HG02970 (cell line): ENCODE measurements at regions not wholly inside any gene's neighbourhood (a gene's known extent, or its start where the extent isn't known, plus 50 kb on each side); places are given as distances from the start of the nearest gene placed in this dataset.
"Not testable (repeated sequence)": the region's sequence is repeated elsewhere in the genome, so short reads cannot be mapped to it uniquely, and the experiment has no call there.

Experiments
- ATAC-seq: cut with Tn5 transposase; IDR thresholded peaks from one replicate; pipeline ENCODE4 v1.9.1; 2021; ENCODE audit warnings: mild to moderate bottlenecking, moderate library complexity, moderate number of reproducible peaks; ENCODE audit not compliant: unreplicated experiment, low FRiP score

DNA sequence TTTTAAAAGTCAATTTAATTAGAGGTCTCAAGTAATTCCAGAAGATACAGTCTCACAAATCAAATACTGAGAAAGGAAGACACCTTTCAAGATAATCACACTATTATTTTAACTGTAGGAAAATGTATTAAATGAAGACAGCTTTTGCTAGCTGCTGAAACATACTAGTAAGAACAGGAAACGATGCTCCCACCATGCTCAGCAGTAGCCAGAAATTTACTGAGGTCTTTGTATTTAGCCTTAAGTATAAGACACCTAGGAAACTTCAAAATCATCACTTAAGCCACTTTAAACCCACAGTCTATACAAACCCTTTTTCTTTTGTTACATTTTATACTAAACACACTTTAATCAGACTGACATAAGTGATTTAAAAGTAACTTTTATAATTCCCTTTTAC lies 72.7 kb upstream of the NPIPB12 start:
- ATAC-seq = not testable (repeated sequence)

DNA sequence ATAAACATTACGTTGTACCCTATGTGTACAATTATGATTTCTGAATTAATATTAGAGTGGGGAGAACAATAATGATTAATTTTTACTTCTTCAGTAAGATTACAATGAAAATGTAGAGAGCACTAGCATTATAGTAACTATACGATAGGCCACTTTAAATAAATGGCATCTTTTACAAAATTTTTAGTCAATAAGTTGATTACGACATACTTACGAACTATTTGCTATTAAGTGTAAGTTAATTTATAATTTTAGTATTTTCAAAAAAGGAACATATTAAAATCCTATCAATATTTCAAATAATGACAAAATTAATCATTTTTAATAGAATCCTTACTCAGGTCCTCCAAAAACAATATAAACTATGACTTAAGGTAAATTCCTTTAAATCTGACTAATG lies 75.6 kb upstream of the NPIPB12 start:
- ATAC-seq = not testable (repeated sequence)

DNA sequence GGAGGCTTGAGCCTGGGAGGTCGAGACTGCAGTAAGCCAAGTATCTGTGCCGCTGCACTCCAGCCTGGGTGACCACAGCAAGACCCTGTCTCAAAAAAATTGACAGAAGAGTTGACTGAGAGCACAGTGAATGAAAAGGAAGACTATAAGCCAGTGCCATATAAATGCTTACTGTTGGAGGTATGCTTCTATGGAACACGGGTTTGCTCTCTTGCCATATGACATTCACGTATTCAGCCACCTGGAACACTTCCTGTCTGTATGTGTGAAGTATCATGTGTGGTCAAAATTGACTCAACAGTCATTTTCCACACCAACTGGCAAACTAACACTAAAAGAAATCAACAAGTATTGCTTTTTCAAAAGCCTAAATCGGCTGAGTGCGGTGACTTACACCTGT lies 71.1 kb upstream of the SPN start:
- not testable (repeated sequence) for ATAC-seq

DNA sequence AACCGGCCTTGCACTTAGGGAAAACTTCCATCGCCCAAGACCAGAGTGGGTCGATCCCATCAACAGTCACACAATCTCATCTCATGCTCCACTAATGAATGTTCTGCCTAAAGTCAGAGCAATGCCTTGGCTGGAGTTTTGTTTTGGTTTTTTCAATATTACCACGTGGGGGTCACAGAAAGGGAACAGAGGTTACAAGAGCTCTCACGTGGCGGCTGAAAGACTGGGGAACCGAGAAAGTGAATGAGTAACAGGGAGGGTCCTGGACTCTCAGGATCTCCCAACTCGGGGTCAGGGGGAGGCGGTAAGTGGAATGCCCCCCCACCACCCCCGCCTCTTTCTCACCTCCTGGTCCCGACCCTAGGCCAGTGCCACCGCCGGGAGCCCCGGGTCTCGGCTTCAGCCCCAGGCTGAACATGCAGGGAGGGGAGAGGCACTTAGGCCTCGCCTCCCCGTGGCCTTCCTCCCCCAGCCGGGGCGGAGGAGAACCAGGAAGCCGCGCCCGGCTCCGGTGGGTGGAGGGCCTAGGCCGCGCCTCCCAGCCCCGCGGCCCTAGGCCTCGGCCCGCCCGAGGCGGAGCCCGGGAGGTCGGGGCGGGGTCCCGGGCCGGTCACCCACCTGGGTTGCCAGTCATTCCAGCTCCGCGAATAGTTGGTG lies 68.7 kb upstream of the SPN start:
- peak; percentile 25 for ATAC-seq

DNA sequence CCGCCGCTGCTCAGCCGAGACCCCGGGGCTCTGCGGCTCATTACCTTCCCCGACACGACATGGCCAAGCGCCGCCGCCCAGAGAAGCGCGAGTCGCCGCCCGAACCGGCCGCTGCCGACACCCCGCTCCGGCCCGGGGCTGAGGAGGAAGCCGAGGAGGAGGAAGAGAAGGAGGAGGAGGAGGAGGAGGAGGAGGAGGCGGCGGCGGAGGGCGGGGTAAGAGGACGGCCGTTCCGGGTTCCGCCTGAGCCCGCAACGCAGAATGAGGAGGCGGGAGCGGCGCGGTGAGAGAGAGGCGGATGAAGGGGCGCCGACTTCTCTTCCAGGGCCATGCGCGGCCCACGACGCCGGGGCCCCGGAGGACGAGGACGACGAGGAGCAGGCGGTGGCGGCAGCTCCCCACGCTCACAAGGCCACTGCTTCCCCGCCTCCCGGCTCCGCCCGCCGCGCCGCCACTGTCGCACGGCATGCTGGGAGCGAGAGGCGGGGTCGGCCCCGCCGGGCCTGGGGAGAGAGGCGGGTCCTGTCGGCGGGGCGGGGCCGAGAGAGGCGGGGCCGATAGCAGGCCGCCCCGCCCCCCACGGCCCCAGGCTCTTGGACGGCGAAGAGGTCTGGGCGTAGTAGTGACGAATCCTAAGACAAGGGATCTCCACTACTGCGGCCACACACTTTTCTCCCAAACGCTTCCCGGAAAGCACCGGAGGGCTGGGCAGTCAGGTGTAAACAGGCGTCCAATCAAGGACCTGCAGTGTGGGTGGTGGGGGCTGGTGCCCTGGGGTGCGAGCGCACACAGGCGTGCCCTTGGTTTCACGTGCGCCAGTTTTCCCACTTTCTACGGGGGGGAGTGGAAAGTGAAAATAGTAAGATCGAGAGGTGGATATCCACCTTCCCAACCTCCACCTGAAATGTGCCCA lies 67.9 kb upstream of the SPN start:
- peak; percentile 85 for ATAC-seq

DNA sequence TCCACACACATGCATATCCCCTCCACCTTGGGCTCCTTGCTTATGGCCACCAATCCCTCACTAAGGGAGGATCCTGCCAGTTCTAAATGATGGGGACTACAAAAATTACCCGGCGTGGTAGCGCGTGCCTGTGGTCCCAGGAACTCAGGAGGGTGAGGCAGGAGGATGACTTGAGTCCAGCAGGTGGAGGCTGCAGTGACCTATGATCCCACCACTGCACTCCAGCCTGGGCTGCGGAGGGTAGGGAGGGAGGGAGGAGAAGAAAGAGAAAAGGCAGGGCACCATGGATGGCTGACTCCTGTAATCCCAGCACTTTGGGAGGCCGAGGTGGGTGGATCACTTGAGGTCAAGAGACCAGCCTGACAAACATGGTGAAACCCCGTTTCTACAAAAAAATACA lies 66.0 kb upstream of the SPN start:
- ATAC-seq = not testable (repeated sequence)

DNA sequence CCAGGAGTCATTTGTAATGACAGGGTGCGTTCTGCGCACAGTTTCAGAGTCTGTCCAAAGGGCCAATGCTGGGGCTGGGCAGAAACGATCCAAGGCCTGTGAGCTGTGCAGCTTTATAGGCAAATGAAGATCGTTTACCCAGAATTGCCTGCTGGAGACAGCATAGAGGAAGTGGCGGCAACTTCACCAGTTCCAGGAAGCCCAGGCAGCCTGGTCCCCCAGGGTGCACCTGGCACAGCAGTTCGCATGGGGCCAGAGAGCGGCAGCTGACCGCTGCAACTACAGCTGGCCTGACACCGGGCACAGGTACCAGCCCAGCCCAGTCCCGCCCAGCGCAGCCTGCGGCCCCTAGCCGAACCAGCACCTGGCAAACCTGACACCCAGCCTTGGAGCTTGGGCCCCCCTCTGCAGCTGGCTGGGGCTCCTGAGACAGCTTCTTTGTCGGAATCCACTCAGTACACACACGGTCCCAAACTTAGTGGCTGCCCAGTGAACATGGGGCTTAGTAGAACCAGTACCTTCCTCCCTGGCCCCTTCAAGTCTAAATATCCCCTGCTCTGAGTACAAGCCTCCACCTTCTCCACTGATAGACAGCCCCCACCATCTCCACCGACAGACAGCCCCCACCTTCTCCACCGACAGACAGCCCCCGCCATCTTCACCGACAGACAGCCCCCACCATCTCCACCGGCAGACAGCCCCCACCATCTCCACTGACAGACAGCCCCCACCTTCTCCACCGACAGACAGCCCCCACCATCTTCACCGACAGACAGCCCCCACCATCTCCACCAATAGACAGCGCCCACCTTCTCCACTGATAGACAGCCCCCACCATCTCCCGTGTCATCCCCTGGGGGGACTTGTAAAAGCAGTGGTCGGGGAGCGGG lies 62.7 kb upstream of the SPN start:
- ATAC-seq = not testable (repeated sequence)

DNA sequence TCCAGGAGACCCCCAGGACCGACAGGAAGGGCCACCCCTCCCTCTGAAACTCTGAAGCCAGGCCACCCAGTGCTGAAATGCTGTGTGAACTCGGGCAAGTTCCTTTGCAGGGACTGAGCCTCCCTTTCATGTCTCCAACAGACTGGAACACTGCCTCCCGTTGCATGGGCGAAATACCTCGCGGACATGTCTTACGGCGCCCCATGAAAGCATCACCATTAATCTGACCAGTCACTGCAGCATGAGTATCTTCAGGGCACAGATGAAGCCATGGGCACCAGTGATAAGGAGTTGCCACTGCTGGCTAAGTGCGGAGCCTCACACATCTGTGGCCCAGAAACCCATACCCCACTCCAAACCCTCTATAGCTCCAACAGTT lies 60.8 kb upstream of the SPN start:
- not testable (repeated sequence) for ATAC-seq

DNA sequence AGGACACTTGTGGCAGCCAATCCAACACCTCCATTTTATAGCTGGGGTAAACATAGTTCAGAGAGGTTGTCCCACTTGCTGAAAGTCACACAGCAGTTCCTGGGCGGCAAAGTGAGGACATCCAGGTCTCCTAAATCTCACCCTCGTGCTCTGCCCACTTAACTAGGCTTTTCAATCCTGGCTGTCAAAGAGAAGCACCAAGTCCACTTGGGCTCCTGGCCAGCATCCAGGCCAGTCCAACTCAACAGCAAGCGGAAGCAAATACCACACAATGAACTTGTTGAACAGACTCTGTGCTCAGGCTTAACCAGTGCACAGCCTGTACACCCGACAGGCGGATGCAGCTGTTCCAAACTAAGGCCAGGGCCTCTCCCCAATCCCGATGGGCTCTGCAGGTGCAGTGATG lies 60.4 kb upstream of the SPN start:
- not testable (repeated sequence) for ATAC-seq

DNA sequence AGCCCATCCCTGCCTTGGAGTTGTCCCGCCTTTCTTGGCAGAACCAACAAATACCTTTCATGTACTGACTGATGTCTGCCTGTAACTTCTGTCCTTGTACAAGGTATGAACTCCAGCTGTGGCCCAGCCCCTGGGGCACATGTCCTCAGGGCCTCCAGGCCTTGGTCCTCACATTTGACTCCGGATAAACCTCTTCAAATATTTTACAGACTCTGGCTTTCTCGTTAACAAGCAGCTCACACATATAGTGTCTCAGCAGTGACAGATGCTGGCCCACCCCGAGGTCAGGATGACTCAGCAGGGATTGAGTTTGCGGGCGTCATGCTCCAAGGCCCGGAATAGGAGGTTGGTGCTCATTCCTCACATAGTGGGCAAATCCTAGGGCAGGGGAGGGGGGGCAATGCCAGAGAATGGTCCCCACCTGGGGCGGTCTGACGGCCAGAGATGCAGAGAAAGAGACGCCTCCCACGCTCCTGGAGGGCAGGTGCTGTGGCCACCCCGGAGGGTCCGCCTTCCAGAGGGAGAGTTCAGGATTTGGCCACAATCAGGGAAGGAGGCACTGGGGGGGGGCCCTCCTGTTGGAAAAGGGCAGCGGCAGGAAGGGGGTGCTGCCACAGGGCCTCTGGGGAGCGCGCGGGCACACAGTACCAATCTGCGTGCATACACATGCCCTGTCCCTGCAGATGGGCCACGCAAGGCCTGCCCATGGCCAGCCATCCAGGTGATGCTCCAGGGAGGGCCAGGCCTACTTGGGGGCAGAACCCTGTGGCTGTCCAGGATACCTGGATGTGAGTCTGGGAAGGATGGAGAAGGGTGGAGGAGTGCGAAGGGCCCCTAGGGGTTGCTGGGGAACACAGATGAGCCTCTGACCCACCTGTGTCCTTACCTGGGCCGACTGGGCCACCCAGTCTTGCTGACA lies 58.2 kb upstream of the SPN start:
- not testable (repeated sequence) for ATAC-seq

DNA sequence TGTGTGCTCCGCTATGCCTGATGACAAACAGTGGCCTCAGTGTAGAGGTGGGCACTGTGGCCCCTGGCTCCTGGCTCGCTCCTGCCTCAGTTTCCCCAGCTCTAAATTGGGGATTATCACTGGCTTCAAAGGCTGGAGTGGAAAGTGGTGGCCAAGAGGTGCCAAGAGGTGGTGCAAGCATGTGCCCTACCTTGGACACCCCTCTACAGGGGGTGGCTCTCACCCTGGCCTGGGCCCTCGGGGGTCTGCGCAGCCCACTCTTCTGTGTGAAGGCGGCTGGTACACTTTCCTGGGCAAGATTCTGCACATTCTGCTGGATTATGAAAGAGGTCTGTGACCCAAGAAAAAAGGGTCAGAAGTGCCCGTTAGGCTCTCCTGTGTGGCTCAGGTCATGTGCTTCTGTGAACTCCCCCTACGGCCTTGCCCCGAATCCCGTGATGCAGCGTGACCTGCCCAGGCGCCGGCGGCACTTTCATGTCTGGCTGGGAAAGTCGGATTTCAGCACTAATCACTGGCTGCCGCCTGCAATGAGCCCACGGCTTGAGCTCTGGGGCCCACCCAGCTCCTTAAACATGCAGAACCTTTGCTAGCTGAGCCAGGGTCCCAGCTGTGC lies 57.3 kb upstream of the SPN start:
- not testable (repeated sequence) for ATAC-seq

DNA sequence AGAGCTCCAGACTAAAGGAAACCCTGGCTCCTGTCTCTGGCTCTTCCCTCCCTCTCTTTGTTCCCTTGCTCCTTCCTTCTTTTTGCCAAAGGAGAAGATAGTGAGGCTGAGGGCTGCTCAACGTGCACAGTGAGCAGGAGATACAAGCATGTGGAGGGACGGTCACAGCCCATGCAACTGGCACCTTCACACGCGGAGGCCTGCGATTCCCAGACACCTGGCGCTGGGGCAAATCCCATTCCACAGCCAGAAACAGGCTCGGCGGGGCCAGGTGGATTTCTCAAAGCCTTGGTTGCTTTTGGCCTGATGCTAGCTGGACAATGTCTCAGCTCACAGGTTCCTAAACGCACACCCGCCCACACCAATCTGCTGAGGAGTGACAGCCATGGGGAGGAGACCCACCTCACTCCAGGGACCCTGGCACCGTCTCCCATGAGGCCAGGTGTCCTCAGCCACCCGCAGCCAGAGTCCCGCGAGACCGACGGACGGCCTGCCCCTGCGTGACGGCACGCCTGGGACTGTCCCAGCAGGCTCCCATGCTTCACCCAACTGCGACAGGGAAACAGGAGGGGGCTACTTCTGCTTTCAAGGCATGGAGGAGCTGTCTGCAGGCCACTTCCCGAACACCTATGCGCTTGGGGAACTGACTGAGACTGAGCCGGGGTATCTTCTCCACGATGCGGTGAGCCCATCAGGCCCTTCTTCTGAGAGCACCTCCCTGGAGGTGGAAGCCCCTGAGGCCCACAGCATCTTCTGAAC lies 56.2 kb upstream of the SPN start:
- not testable (repeated sequence) for ATAC-seq

DNA sequence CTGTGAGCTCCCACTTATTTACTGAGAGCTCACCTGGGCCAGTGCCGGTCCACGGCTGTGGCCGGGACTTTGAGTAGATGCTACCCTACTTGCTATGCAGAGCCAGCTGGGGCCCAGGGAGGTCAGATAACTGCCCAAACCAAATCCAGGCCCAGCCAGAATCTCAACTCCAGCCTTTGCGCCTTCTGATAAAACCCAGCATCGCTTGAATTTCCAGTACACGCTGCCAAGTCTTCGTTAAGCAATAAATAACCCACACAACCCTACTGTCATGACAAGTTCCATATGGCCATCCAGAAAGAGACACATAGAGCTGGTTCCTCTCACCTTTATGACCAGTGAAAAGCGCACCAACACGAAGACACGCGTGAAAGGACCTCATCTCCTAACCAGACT lies 55.6 kb upstream of the SPN start:
- not testable (repeated sequence) for ATAC-seq

DNA sequence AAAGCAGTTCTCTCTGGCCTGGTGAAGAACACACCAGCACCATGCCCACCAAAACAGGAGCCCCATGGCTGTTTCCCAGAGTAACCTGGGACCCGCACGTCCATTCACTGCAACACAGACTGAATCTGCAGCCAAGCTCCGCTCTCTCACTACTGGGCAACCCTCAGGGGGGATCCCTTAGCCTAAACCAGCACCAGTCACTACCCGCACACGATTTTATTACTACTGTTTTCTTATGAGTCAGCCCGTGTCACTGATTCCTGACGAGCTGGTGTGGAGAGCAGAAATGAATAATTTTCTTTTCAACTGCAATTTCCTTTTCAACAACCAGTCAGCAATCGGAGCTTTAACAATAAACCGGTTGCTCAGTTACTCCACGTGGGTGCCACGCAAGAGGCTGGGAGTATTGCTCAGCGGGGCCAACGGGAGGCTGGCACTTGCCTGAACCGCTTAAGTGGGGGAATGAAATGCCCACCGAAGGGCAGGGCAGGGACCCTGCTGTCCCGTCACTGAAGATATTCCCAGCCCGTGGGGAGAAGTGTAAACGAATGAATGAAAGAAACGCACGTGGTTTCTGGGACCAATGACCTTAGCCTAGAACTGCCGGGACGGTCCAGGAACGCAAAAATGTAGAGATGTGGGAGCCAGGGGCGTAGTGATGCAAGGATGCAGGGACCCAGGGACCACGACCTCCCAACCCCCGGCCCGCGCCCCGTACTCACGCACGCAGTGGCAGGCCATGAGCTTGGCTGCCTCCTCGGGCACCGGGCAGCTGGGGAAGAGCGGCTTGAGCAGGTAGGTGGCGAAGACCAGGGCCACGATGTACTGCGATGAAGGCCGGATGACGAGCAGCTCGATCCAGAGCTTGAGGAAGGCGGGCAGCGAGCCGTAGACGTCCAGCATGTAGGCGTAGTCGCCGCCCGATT lies 50.4 kb upstream of the SPN start:
- ATAC-seq = peak; percentile 30
